K562 (cell line): ENCODE measurements at regions not wholly inside any gene's neighbourhood (a gene's known extent, or its start where the extent isn't known, plus 50 kb on each side); places are given as distances from the start of the nearest gene placed in this dataset.
"Not testable (repeated sequence)": the region's sequence is repeated elsewhere in the genome, so short reads cannot be mapped to it uniquely, and the experiment has no call there.

Experiments used
- ATAC-seq: fragments of 200-7000 bp; cut with Tn5 transposase; 3 replicates; pipeline ENCODE4 v1.9.1; 2020; ENCODE audit warnings: moderate library complexity
- BruUV-seq: library from RNA; stranded (reverse); fragments of 400-500 nt; replicated peaks from 2 replicates; lab custom pipeline; 2021; lab: Mats Ljungman, UMichigan
- CTCF ChIA-PET: fragments of 300-600 bp; formaldehyde crosslinking; extraction: SDS; loops from one replicate; lab custom pipeline; 2021; ENCODE audit warnings: low intra/inter-chr PET ratio; lab: Yijun Ruan, JAX
- POLR2A ChIA-PET: fragments of 300-600, 350-650 bp; sonication (Branson Sonifier 250); formaldehyde crosslinking; extraction: SDS; loops from one replicate; lab custom pipeline; 2021; ENCODE audit warnings: antibody characterized with exemption, inconsistent platforms; lab: Yijun Ruan, JAX
- DNase-seq, 4 experiments: peaks; one replicate each; pipeline versions ENCODE4 v3.0.0 to v3.0.0-alpha.2; 2011 to 2018; ENCODE audit warnings: low spot score in 3 of 4, mixed read lengths in 3 of 4; ENCODE audit errors: extremely low read depth in 1 of 4
- FAIRE-seq: peaks from 2 replicates; lab custom pipeline; 2011; peaks lifted over from hg19 to GRCh38; lab: Jason Lieb, UNC
- H2AFZ ChIP-seq: 2 replicates; pipeline ENCODE4 v1.6.0; 2011; ENCODE audit warnings: low read depth, low read length, control low read depth, inconsistent platforms
- H3K27ac ChIP-seq: fragments of 200-600 bp; 3 replicates; pipeline ENCODE4 v1.8.0; 2011; ENCODE audit warnings: low read depth, mild to moderate bottlenecking, control low read depth, inconsistent platforms, low read length, moderate library complexity, mixed read lengths; ENCODE audit errors: extremely low read depth
- H3K27me3 ChIP-seq, 2 experiments: fragments of 300-600 bp in 1 of 2; 2 replicates in 1 of 2; 3 replicates in 1 of 2; pipeline versions ENCODE4 v1.6.0 to v1.8.0; 2011; ENCODE audit warnings: inconsistent platforms in 2 of 2, low read length in 2 of 2, mild to moderate bottlenecking in 1 of 2, mixed read lengths in 1 of 2, moderate library complexity in 1 of 2; ENCODE audit not compliant: control insufficient read depth in 2 of 2, insufficient read depth in 2 of 2
- H3K36me3 ChIP-seq: fragments of 300-600 bp; 3 replicates; pipeline ENCODE4 v1.8.0; 2011; ENCODE audit warnings: mild to moderate bottlenecking, low read length, inconsistent platforms; ENCODE audit not compliant: control insufficient read depth, insufficient read depth
- H3K4me1 ChIP-seq, 2 experiments: fragments of 200-600 bp in 1 of 2; replicated peaks in 1 of 2; 2 replicates in 1 of 2; 3 replicates in 1 of 2; pipeline versions ENCODE4 v1.5.1 to v1.8.0; 2011; ENCODE audit warnings: inconsistent platforms in 2 of 2, low read length in 2 of 2, mild to moderate bottlenecking in 1 of 2, mixed read lengths in 1 of 2, moderate library complexity in 1 of 2; ENCODE audit not compliant: control insufficient read depth in 2 of 2, insufficient read depth in 2 of 2
- H3K4me2 ChIP-seq: 2 replicates; pipeline ENCODE4 v1.6.1; 2011; ENCODE audit warnings: low read length, control low read depth, inconsistent platforms, mixed read lengths; ENCODE audit not compliant: insufficient read depth
- H3K4me3 ChIP-seq: fragments of 200-600 bp; sonication (generic), shearing (Covaris generic); 2 replicates; pipeline ENCODE4 v1.5.1; 2016; ENCODE audit warnings: control low read depth, inconsistent platforms
- H3K79me2 ChIP-seq: fragments of 200-600 bp; 3 replicates; pipeline ENCODE4 v1.8.0; 2011; ENCODE audit warnings: low read length, inconsistent platforms; ENCODE audit not compliant: control insufficient read depth, insufficient read depth
- H3K9ac ChIP-seq, 2 experiments: 2 replicates each; pipeline versions ENCODE4 v1.6.0 to v1.6.1; 2011; ENCODE audit warnings: low read depth in 2 of 2, low read length in 2 of 2, control low read depth in 1 of 2, inconsistent platforms in 1 of 2, mild to moderate bottlenecking in 1 of 2, mixed read lengths in 1 of 2; ENCODE audit not compliant: insufficient read depth in 1 of 2
- H3K9me1 ChIP-seq: one replicate; pipeline ENCODE4 v1.6.0; 2011; ENCODE audit warnings: inconsistent platforms, mild to moderate bottlenecking, low read length, moderate library complexity; ENCODE audit not compliant: control insufficient read depth, insufficient read depth
- H3K9me3 ChIP-seq: replicated peaks from 2 replicates; pipeline ENCODE4 v1.5.1; 2011; ENCODE audit warnings: low read depth, low read length, inconsistent platforms; ENCODE audit not compliant: control insufficient read depth, insufficient read depth
- H4K20me1 ChIP-seq: replicated peaks from 2 replicates; pipeline ENCODE4 v1.6.1; 2011; ENCODE audit warnings: low read length, inconsistent platforms, mixed read lengths; ENCODE audit not compliant: control insufficient read depth, insufficient read depth
- BCOR ChIP-seq: fragments of 450-650 bp; IDR thresholded peaks from 2 replicates; pipeline ENCODE4 v1.6.1; 2016
- BMI1 ChIP-seq: fragments of 150-350 bp; IDR thresholded peaks from 2 replicates; pipeline ENCODE4 v1.6.1; 2014; ENCODE audit warnings: low read length
- ILF3 ChIP-seq: fragments of 450-650 bp; IDR thresholded peaks from 2 replicates; pipeline ENCODE4 v1.6.1; 2018; ENCODE audit warnings: antibody characterized with exemption, mild to moderate bottlenecking, moderate library complexity, borderline replicate concordance
- KDM1A ChIP-seq, 2 experiments: fragments of 450-650 bp; IDR thresholded peaks; 2 replicates each; pipeline ENCODE4 v1.6.1; 2016; ENCODE audit warnings: mild to moderate bottlenecking in 2 of 2
- L3MBTL2 ChIP-seq: fragments of 450-650 bp; IDR thresholded peaks from 2 replicates; pipeline ENCODE4 v1.6.1; 2016; ENCODE audit warnings: mild to moderate bottlenecking, moderate library complexity
- SMARCA5 ChIP-seq: fragments of 450-650 bp; IDR thresholded peaks from 2 replicates; pipeline ENCODE4 v1.6.1; 2016
- SMARCC2 ChIP-seq: fragments of 450-650 bp; IDR thresholded peaks from 2 replicates; pipeline ENCODE4 v1.6.1; 2017; ENCODE audit warnings: antibody characterized with exemption, moderate library complexity, mild to moderate bottlenecking, low read depth
- ZNF146 ChIP-seq: IDR thresholded peaks from one replicate; pipeline ENCODE4 v1.6.1; 2018; ENCODE audit warnings: missing compliant biosample characterization; ENCODE audit not compliant: unreplicated experiment
- ZNF586 ChIP-seq: fragments of 450-650 bp; formaldehyde crosslinking; conservative IDR thresholded peaks from 2 replicates; pipeline ENCODE4 v1.4.0; 2020; ENCODE audit warnings: mild to moderate bottlenecking, moderate library complexity
- WGBS: fragments of 100-300 bp; shearing (Covaris generic); methylation state at CpG from one replicate; pipeline ENCODE4 v1.1.6; 2016; ENCODE audit warnings: low coverage, mixed read lengths; ENCODE audit not compliant: insufficient coverage; ENCODE audit errors: missing lambda C conversion rate; 5-methylcytosine and 5-hydroxymethylcytosine counted together
- in situ Hi-C: fragments of 300-500 bp; cut with MboI; formaldehyde crosslinking; loops from 4 replicates; pipeline ENCODE4 v1.15.0; 2018; ENCODE audit warnings: inconsistent platforms, mixed read lengths
- intact Hi-C: fragments of 100-400 bp; cut with micrococcal nuclease; formaldehyde crosslinking; loops from 2 replicates; pipeline ENCODE4 v1.14.2; 2022
- TF ChIP-seq, protein P1 (sequence below): fragments of 450-650 bp; IDR thresholded peaks from 2 replicates; pipeline ENCODE4 v1.6.1; 2016
- TF ChIP-seq, protein P2 (sequence below), 2 experiments: fragments of 450-650 bp in 1 of 2; IDR thresholded peaks; 2 replicates each; pipeline ENCODE4 v1.6.1; 2011 to 2017; ENCODE audit warnings: low read depth in 2 of 2, antibody characterized with exemption in 1 of 2, borderline replicate concordance in 1 of 2, low read length in 1 of 2, mild to moderate bottlenecking in 1 of 2, mixed read lengths in 1 of 2; ENCODE audit not compliant: control insufficient read depth in 1 of 2

DNA sequence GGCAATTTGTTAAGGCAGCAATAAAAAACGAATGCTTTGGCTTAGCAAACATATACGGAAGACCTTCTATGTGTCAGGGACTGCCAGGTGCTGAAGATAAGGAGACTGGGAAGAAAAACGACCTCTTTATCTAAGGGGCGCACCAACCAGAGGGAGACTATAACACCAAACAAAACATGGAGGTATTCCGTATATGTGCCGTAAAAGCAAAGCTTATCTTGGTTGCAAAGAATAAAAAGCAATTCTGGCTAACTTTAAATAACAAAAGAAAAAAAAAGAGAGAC, 167.1 kb upstream of the KCNJ15 start (continued):
- TF ChIP-seq ILF3 = peak; percentile 23; the same call in 1 of the 2 replicates

DNA sequence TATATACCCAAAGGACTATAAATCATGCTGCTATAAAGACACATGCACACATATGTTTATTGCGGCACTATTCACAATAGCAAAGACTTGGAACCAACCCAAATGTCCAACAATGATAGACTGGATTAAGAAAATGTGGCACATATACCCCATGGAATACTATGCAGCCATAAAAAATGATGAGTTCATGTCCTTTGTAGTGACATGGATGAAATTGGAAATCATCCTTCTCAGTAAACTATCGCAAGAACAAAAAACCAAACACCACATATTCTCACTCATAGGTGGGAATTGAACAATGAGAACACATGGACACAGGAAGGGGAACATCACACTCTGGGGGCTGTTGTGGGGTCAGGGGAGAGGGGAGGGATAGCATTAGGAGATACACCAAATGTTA, 165.7 kb upstream of the KCNJ15 start:
- POLR2A ChIA-PET = interaction anchor here (2.4 kb wide), 1 partner anchor 13 kb away, joined by 11 read pairs; no protein-coding TSS in a partner anchor
- H3K27me3 ChIP-seq, DNase-seq, H3K9me3 ChIP-seq, in situ Hi-C loops, intact Hi-C loops, ATAC-seq, H3K9me1 ChIP-seq, H3K9ac ChIP-seq, FAIRE-seq, H3K4me3 ChIP-seq, CTCF ChIA-PET, H3K36me3 ChIP-seq, H4K20me1 ChIP-seq, BruUV-seq, H2AFZ ChIP-seq, H3K4me2 ChIP-seq, H3K27ac ChIP-seq: not testable (repeated sequence)
- Histone ChIP-seq H3K4me1 (peaks cover 6 to 39% of the 10 kb centered on the region in 2 experiments; a peak in 4 of 5 replicates), H3K79me2 (peaks cover 72% of the 10 kb centered on the region)
- WGBS = 85% methylated on average over 1 of the region's 2 CpGs
- TF ChIP-seq KDM1A (IDR thresholded peaks at IDR 0.05) = peak; percentile 45 to 51; a peak in 3 of 4 replicates
- peak; percentile 53 for TF ChIP-seq ZNF146 (CRISPR knock-in tag)
- peak; percentile 68; the same call in 1 of the 2 replicates for TF ChIP-seq SMARCA5
- TF ChIP-seq BCOR = peak; percentile 87

DNA sequence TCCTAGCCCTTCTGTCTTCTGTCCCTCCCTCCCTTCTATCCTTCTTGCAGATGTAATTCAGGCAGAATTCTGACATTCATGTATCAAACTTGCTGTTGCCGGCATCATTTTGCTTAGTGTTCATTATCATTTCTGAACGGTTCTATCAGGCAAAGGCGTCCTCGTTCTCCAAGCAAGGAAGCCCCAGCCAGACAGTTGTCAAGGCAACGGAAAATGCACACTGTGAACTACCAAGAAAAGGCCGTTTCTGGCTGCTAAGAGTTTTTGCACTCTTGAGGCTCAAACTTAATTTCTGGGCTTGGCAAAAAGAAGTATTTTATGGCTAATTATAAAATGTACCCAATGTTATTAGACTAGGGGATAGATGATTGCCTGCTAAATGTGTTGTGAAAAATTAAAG, 164.7 kb upstream of the KCNJ15 start:
- peaks cover 63% of the 10 kb centered on the region for H3K79me2 ChIP-seq
- WGBS = 26% methylated on average over 6 of the region's 6 CpGs
- no peaks in the 10 kb centered on the region for H3K9me3 ChIP-seq
- peaks cover 6 to 34% of the 10 kb centered on the region in 2 experiments; a peak in 4 of 5 replicates for H3K4me1 ChIP-seq
- no peak for ATAC-seq
- DNase-seq = peak in 2 of 4 experiments; percentile 29 to 55
- BruUV-seq = no TSS peak
- in situ Hi-C loops (no loop called here), intact Hi-C loops (no loop called here)
- H4K20me1 ChIP-seq = no peaks in the 10 kb centered on the region
- peak overlapping the region; percentile 2; the same call in 1 of the 2 replicates for H2AFZ ChIP-seq
- no peak overlapping the region for H3K9ac ChIP-seq
- H3K9me1 ChIP-seq = no peaks in the 10 kb centered on the region
- H3K27ac ChIP-seq = peak overlapping the region; percentile 5; the same call in 1 of the 3 replicates
- FAIRE-seq = no peak
- ChIA-PET CTCF (no interaction called here), POLR2A (interaction anchor here (0.6 to 1.2 kb wide), 2 partner anchors 9 to 445 kb away, joined by 3 to 4 read pairs; no protein-coding TSS in a partner anchor)
- no peak overlapping the region for H3K4me3 ChIP-seq
- no peak overlapping the region; the same call in 1 of the 2 replicates for H3K4me2 ChIP-seq
- H3K27me3 ChIP-seq = no peaks in the 10 kb centered on the region
- H3K36me3 ChIP-seq = peaks cover 10% of the 10 kb centered on the region; the same call in 2 of the 3 replicates
- no peak for TF ChIP-seq L3MBTL2
- no peak for TF ChIP-seq SMARCC2
- peak; percentile 49; the same call in 1 of the 2 replicates for TF ChIP-seq BMI1
- TF ChIP-seq, protein P1, sequence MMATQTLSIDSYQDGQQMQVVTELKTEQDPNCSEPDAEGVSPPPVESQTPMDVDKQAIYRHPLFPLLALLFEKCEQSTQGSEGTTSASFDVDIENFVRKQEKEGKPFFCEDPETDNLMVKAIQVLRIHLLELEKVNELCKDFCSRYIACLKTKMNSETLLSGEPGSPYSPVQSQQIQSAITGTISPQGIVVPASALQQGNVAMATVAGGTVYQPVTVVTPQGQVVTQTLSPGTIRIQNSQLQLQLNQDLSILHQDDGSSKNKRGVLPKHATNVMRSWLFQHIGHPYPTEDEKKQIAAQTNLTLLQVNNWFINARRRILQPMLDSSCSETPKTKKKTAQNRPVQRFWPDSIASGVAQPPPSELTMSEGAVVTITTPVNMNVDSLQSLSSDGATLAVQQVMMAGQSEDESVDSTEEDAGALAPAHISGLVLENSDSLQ = no peak
- no peak for TF ChIP-seq ZNF586
- TF ChIP-seq, protein P2, sequence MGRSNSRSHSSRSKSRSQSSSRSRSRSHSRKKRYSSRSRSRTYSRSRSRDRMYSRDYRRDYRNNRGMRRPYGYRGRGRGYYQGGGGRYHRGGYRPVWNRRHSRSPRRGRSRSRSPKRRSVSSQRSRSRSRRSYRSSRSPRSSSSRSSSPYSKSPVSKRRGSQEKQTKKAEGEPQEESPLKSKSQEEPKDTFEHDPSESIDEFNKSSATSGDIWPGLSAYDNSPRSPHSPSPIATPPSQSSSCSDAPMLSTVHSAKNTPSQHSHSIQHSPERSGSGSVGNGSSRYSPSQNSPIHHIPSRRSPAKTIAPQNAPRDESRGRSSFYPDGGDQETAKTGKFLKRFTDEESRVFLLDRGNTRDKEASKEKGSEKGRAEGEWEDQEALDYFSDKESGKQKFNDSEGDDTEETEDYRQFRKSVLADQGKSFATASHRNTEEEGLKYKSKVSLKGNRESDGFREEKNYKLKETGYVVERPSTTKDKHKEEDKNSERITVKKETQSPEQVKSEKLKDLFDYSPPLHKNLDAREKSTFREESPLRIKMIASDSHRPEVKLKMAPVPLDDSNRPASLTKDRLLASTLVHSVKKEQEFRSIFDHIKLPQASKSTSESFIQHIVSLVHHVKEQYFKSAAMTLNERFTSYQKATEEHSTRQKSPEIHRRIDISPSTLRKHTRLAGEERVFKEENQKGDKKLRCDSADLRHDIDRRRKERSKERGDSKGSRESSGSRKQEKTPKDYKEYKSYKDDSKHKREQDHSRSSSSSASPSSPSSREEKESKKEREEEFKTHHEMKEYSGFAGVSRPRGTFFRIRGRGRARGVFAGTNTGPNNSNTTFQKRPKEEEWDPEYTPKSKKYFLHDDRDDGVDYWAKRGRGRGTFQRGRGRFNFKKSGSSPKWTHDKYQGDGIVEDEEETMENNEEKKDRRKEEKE (IDR thresholded peaks at IDR 0.05; ENCODE audit: borderline replicate concordance in 1 of 2, control insufficient read depth in 1 of 2, low read depth in 2 of 2, low read length in 1 of 2) = no peak
